MG63 (cell line): ENCODE measurements at regions not wholly inside any gene's neighbourhood (a gene's known extent, or its start where the extent isn't known, plus 50 kb on each side); places are given as distances from the start of the nearest gene placed in this dataset.
A peak's percentile ranks its signal among the peaks of the same experiment; 100 is the strongest.
"Not testable (repeated sequence)": the region's sequence is repeated elsewhere in the genome, so short reads cannot be mapped to it uniquely, and the experiment has no call there.

ENCODE experiments used
- DNase-seq: peaks from one replicate; pipeline ENCODE4 v3.0.0-alpha.2; 2020
- H3K27me3 ChIP-seq: fragments of 250-450 bp; sonication (Bioruptor Pico); 2 replicates; pipeline ENCODE4 v1.5.1; 2020; ENCODE audit warnings: mild to moderate bottlenecking, moderate library complexity
- H3K36me3 ChIP-seq: fragments of 250-450 bp; sonication (Bioruptor Pico); 2 replicates; pipeline ENCODE4 v1.5.1; 2020; ENCODE audit warnings: mild to moderate bottlenecking, moderate library complexity
- H3K4me3 ChIP-seq: fragments of 250-450 bp; sonication (Bioruptor Pico); 2 replicates; pipeline ENCODE4 v1.5.1; 2020; ENCODE audit warnings: mild to moderate bottlenecking, moderate library complexity
- H3K9me3 ChIP-seq: fragments of 250-450 bp; sonication (Bioruptor Pico); 2 replicates; pipeline ENCODE4 v1.5.1; 2020; ENCODE audit warnings: mild to moderate bottlenecking, moderate library complexity

DNA sequence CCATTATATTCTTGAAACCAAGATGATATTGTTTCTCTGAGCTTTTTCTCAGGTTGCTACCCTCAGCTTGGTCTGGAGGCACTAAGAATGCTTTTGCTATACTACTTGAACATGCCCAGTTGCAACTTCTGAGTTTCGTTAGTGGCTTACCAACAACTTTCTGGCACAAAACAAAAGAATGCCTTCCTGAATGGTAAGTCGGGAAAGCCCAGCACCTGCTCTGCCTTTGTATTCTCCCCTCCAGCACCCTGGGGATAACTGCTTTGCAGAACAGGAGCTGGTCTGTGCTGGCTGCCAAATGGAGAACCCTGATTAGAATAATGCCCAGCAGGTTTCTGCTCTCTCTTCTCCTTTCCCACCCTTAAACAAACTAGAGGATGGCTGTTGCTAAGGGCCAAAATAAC, 149.3 kb downstream of the TGFB2 start:
- Histone ChIP-seq H3K4me3 (no peak overlapping the region), H3K36me3 (no peaks in the 10 kb centered on the region), H3K9me3 (no peaks in the 10 kb centered on the region), H3K27me3 (no peaks in the 10 kb centered on the region)
- no peak for DNase-seq

DNA sequence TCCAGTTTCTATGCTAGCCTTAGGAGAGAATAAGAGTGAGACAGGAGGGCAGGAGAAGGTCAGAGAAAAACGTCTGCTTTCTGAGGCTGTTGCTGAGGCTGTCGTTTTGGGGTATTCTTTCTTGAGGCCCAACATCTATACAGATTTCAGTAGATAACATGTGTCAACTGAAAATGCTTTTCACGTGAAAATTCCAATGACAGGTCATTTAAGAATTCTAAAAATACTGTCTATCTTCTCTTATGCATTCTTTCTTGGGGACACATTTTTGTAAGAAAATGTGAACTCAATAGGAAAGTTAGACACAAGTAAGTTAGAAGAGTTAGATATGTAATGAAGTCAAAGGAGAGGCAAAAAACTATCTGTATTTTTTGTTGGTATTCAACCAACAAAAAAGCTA, 150.8 kb downstream of the TGFB2 start:
- Histone ChIP-seq H3K9me3 (no peaks in the 10 kb centered on the region), H3K27me3 (no peaks in the 10 kb centered on the region), H3K4me3 (no peak overlapping the region), H3K36me3 (no peaks in the 10 kb centered on the region)
- DNase-seq, result no peak

- Histone ChIP-seq H3K36me3 (no peaks in the 10 kb centered on the region), H3K27me3 (no peaks in the 10 kb centered on the region), H3K4me3 (no peak overlapping the region), H3K9me3 (no peaks in the 10 kb centered on the region)
- peak; percentile 90 for DNase-seq
Observed at GRCh38 chr1:218496561-218496960, 151.4 kb downstream of the TGFB2 start.

- Histone ChIP-seq H3K9me3 (no peaks in the 10 kb centered on the region), H3K4me3 (peak overlapping the region; percentile 28), H3K27me3 (no peaks in the 10 kb centered on the region), H3K36me3 (no peaks in the 10 kb centered on the region)
- DNase-seq, result peak; percentile 57
Observed at GRCh38 chr1:218498056-218498938, 153.2 kb downstream of the TGFB2 start.

DNA sequence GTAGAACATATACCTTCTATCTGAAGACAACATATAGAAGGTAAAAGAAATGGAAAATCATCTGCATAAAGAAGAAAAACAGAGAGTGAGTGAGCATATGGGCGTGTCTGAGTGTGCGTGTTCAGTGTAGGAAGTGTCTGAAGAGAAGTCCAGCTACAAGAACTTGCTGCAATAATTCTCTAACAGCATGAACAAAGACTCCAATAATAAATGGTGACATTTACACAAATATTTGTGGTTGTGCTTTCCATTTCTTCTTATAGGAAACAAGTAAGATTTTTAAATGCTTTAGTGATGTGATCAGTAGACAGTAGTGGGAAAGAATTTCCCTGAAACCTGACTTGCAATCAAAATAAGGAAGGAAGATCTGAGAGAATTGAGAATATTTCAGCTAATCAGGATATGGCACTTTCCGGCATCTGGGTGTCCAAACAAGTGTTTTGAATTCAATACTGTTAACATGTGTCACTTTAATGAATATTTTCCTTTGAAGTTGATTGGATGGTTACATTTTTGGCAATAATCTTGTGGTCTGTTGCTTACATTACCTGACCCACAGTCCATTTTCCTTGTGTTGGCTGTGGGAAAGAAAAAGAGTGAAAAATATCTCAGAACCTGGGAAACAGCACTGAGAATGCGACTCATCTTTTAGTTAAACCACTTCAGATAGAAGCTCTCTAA, 154.0 kb downstream of the TGFB2 start:
- no peaks in the 10 kb centered on the region for H3K9me3 ChIP-seq
- H3K4me3 ChIP-seq, result peak overlapping the region; percentile 28
- no peaks in the 10 kb centered on the region for H3K36me3 ChIP-seq
- H3K27me3 ChIP-seq, result no peaks in the 10 kb centered on the region
- peak; percentile 35 for DNase-seq

GRCh38 chr1:218499911-218500310, 154.8 kb downstream of the TGFB2 start:
- H3K27me3 ChIP-seq, result no peaks in the 10 kb centered on the region
- DNase-seq, result no peak
- no peaks in the 10 kb centered on the region for H3K9me3 ChIP-seq
- no peak overlapping the region for H3K4me3 ChIP-seq
- H3K36me3 ChIP-seq, result no peaks in the 10 kb centered on the region

- H3K4me3 ChIP-seq, result no peak overlapping the region
- no peaks in the 10 kb centered on the region for H3K27me3 ChIP-seq
- H3K9me3 ChIP-seq, result no peaks in the 10 kb centered on the region
- no peaks in the 10 kb centered on the region for H3K36me3 ChIP-seq
- no peak for DNase-seq
Observed at GRCh38 chr1:218501161-218501560, 156.0 kb downstream of the TGFB2 start.

DNA sequence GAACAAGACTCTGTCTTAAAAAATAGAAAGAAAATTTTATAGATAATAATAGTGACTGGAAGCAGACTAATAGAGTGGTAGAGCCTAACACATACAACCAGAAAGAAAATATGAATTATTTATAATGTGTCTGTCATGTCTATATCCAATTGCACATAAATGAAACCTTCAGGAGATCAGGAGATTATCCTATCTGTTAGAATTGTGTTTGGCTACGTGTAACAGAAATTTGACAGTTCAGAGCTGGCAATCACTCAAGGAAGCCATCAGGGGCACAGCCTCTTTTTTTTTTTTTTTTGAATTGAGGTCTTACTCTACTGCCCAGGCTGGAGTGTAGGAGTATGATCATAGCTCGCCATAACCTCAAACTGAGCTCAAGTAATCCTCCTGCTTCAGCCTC, 157.2 kb downstream of the TGFB2 start:
- no peaks in the 10 kb centered on the region for H3K27me3 ChIP-seq
- no peaks in the 10 kb centered on the region for H3K36me3 ChIP-seq
- peaks cover 7% of the 10 kb centered on the region for H3K9me3 ChIP-seq
- DNase-seq, result no peak
- H3K4me3 ChIP-seq, result no peak overlapping the region

DNA sequence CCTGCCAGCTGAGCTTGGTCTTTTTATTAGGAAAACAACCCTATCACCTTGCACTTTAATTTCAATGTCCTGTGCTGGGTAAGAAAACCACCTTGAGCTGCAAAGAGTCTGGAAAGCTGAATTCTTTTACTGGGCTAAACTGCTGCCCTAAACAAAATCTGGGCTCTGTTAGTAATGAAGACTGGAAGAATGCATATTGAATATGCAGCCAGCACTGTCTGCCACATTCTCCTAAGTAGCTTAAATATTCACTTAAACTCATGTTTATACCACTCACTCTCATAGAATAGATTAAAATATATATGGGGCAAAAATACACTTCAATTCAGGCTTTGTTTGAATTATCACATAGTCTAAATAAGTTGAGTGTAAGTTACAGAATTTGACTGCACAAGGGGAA, 158.0 kb downstream of the TGFB2 start:
- Histone ChIP-seq H3K36me3 (no peaks in the 10 kb centered on the region), H3K4me3 (no peak overlapping the region), H3K9me3 (peaks cover 12% of the 10 kb centered on the region), H3K27me3 (no peaks in the 10 kb centered on the region)
- no peak for DNase-seq

- H3K36me3 ChIP-seq, result no peaks in the 10 kb centered on the region
- no peaks in the 10 kb centered on the region for H3K27me3 ChIP-seq
- no peak for DNase-seq
- peaks cover 18% of the 10 kb centered on the region for H3K9me3 ChIP-seq
- no peak overlapping the region for H3K4me3 ChIP-seq
Observed at GRCh38 chr1:218507355-218508002, 162.3 kb downstream of the TGFB2 start.

GRCh38 chr1:218510153-218510772, 165.1 kb downstream of the TGFB2 start:
- Histone ChIP-seq H3K9me3 (peaks cover 18% of the 10 kb centered on the region), H3K27me3 (no peaks in the 10 kb centered on the region), H3K36me3 (no peaks in the 10 kb centered on the region), H3K4me3 (no peak overlapping the region)
- no peak for DNase-seq

DNA sequence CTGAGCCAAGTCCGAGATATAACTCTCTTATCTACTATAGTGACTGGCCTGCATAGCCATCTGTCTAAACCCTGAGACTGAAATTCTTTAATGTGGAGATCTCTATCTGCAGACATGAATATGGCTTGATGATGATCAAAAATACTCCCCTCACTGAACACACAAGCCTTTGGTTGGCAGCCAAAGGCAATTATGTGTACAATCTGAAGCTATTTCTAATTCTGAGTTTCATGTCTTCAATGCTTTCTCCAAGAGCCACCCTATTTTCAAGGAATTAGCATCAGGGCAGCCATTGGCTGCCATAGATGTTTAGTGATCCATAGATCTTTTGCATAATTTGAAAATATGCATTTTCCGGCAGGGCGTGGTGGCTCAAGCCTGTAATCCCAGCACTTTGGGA, 168.2 kb downstream of the TGFB2 start:
- no peak overlapping the region for H3K4me3 ChIP-seq
- H3K9me3 ChIP-seq, result peaks cover 5% of the 10 kb centered on the region; the same call in 1 of the 2 replicates
- DNase-seq, result no peak
- H3K27me3 ChIP-seq, result no peaks in the 10 kb centered on the region
- H3K36me3 ChIP-seq, result no peaks in the 10 kb centered on the region

GRCh38 chr1:218514689-218515088, 169.6 kb downstream of the TGFB2 start:
- Histone ChIP-seq H3K27me3 (no peaks in the 10 kb centered on the region), H3K4me3 (no peak overlapping the region), H3K9me3 (no peaks in the 10 kb centered on the region), H3K36me3 (no peaks in the 10 kb centered on the region)
- no peak for DNase-seq

- H3K27me3 ChIP-seq, result no peaks in the 10 kb centered on the region
- no peak for DNase-seq
- no peaks in the 10 kb centered on the region for H3K9me3 ChIP-seq
- no peak overlapping the region for H3K4me3 ChIP-seq
- H3K36me3 ChIP-seq, result no peaks in the 10 kb centered on the region
Observed at GRCh38 chr1:218516526-218516925, 171.4 kb downstream of the TGFB2 start.

DNA sequence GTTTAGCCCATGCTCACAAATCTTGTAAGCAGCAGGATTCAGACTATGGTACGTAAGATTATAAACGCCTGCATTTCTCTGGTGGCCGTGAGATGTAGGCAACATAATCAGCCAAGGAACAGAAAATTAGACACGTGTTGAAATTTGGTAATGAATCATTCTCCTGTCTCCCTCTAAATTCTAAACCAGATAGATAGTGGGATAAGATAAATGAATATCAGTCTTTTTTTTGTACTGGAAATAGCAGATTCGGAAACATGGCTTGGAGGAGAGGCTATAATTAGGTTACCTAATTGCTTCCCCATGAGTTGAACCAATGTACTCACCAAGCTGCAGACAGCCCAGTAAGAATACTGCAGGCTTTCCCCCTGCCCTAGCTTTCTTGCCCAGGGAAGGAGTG, 172.3 kb downstream of the TGFB2 start:
- H3K27me3 ChIP-seq, result no peaks in the 10 kb centered on the region

GRCh38 chr1:218518216-218518740, 173.1 kb downstream of the TGFB2 start:
- Histone ChIP-seq H3K4me3 (no peak overlapping the region), H3K36me3 (no peaks in the 10 kb centered on the region), H3K27me3 (no peaks in the 10 kb centered on the region), H3K9me3 (no peaks in the 10 kb centered on the region)
- DNase-seq, result no peak

More for the DNA sequence above, 172.3 kb downstream of the TGFB2 start:
- no peak for DNase-seq
- Histone ChIP-seq H3K9me3 (no peaks in the 10 kb centered on the region), H3K4me3 (no peak overlapping the region), H3K36me3 (no peaks in the 10 kb centered on the region)

- not testable (repeated sequence) for DNase-seq, H3K27me3 ChIP-seq, H3K9me3 ChIP-seq, H3K4me3 ChIP-seq, H3K36me3 ChIP-seq
Observed at GRCh38 chr1:218520646-218521045, 175.5 kb downstream of the TGFB2 start.
